Activated CD4-positive, alpha-beta T cell treated with anti-CD3 and anti-CD28 coated beads, Interleukin-2, amount 10 ng/mL, durations not matched to agents 7 days and 5 days (primary cell): ENCODE measurements at regions not wholly inside any gene's neighbourhood (a gene's known extent, or its start where the extent isn't known, plus 50 kb on each side); places are given as distances from the start of the nearest gene placed in this dataset.

Source experiments
- CTCF ChIA-PET: fragments of 350-600 bp; sonication (Branson Sonifier 250); formaldehyde crosslinking; loops from one replicate; lab custom pipeline; 2021; ENCODE audit warnings: antibody characterized with exemption; lab: Charles Lee
- POLR2A ChIA-PET: fragments of 350-600 bp; sonication (Branson Sonifier 250); formaldehyde crosslinking; loops from one replicate; lab custom pipeline; 2021; ENCODE audit warnings: antibody characterized with exemption; lab: Charles Lee
- DNase-seq: peaks from one replicate; pipeline ENCODE4 v3.0.0-alpha.2; 2020
- H3K27ac Mint-ChIP-seq: one replicate; pipeline ENCODE4 v1.8.0; 2021; ENCODE audit warnings: mild to moderate bottlenecking, moderate library complexity, mixed read lengths
- H3K27me3 Mint-ChIP-seq: one replicate; pipeline ENCODE4 v1.8.0; 2021; ENCODE audit warnings: mixed read lengths
- H3K36me3 Mint-ChIP-seq: one replicate; pipeline ENCODE4 v1.8.0; 2021; ENCODE audit warnings: low read depth, mixed read lengths
- H3K4me1 Mint-ChIP-seq: one replicate; pipeline ENCODE4 v1.8.0; 2021; ENCODE audit warnings: mixed read lengths
- H3K4me3 Mint-ChIP-seq: one replicate; pipeline ENCODE4 v1.8.0; 2021; ENCODE audit warnings: mild to moderate bottlenecking, moderate library complexity, mixed read lengths
- H3K9me3 Mint-ChIP-seq: one replicate; pipeline ENCODE4 v1.8.0; 2021; ENCODE audit warnings: mixed read lengths

GRCh38 chr10:29853913-29854312, 205.5 kb downstream of the JCAD start:
- ChIA-PET POLR2A (no interaction called here), CTCF (no interaction called here)
- Mint-ChIP-seq H3K27me3 (peaks cover 8% of the 10 kb centered on the region), H3K27ac (no peak overlapping the region), H3K9me3 (no peaks in the 10 kb centered on the region), H3K4me1 (peaks cover 6% of the 10 kb centered on the region), H3K36me3 (no peaks in the 10 kb centered on the region), H3K4me3 (no peak overlapping the region)
- DNase-seq: no peak

- ChIA-PET POLR2A (no interaction called here), CTCF (no interaction called here)
- no peak for DNase-seq
- no peak overlapping the region for H3K27ac Mint-ChIP-seq
- peaks cover 6% of the 10 kb centered on the region for H3K4me1 Mint-ChIP-seq
- H3K36me3 Mint-ChIP-seq: no peaks in the 10 kb centered on the region
- H3K9me3 Mint-ChIP-seq: no peaks in the 10 kb centered on the region
- peaks cover 8% of the 10 kb centered on the region for H3K27me3 Mint-ChIP-seq
- H3K4me3 Mint-ChIP-seq: no peak overlapping the region
Measured at GRCh38 chr10:29851241-29851640, 208.1 kb downstream of the JCAD start.

GRCh38 chr10:29850371-29850770, 209.0 kb downstream of the JCAD start:
- ChIA-PET POLR2A (no interaction called here), CTCF (no interaction called here)
- H3K9me3 Mint-ChIP-seq: no peaks in the 10 kb centered on the region
- H3K36me3 Mint-ChIP-seq: no peaks in the 10 kb centered on the region
- peaks cover 6% of the 10 kb centered on the region for H3K4me1 Mint-ChIP-seq
- no peak for DNase-seq
- peaks cover 8% of the 10 kb centered on the region for H3K27me3 Mint-ChIP-seq
- no peak overlapping the region for H3K4me3 Mint-ChIP-seq
- no peak overlapping the region for H3K27ac Mint-ChIP-seq

GRCh38 chr10:29849886-29850285, 209.5 kb downstream of the JCAD start:
- no peak for DNase-seq
- ChIA-PET POLR2A (no interaction called here), CTCF (interaction anchor here (0.6 kb wide), 1 partner anchor 129 kb away, joined by 4 read pairs; no protein-coding TSS in a partner anchor)
- Mint-ChIP-seq H3K36me3 (no peaks in the 10 kb centered on the region), H3K9me3 (no peaks in the 10 kb centered on the region), H3K4me1 (peaks cover 6% of the 10 kb centered on the region), H3K4me3 (no peak overlapping the region), H3K27ac (no peak overlapping the region), H3K27me3 (peaks cover 8% of the 10 kb centered on the region)

- Mint-ChIP-seq H3K4me1 (peaks cover 6% of the 10 kb centered on the region), H3K27me3 (peaks cover 4% of the 10 kb centered on the region), H3K4me3 (no peak overlapping the region), H3K36me3 (no peaks in the 10 kb centered on the region), H3K27ac (no peak overlapping the region), H3K9me3 (no peaks in the 10 kb centered on the region)
- CTCF ChIA-PET: interaction anchor here (0.6 to 0.7 kb wide), 2 partner anchors 116 to 129 kb away, joined by 3 to 4 read pairs; no protein-coding TSS in a partner anchor
- POLR2A ChIA-PET: no interaction called here
- no peak for DNase-seq
Measured at GRCh38 chr10:29849126-29849833, 210.1 kb downstream of the JCAD start.

- no peak overlapping the region for H3K27ac Mint-ChIP-seq
- no peak overlapping the region for H3K4me3 Mint-ChIP-seq
- CTCF ChIA-PET: no interaction called here
Measured at GRCh38 chr10:29846881-29847280, 212.1 kb upstream of the SVIL start.

GRCh38 chr10:29845166-29845565, 210.4 kb upstream of the SVIL start:
- Mint-ChIP-seq H3K9me3 (no peaks in the 10 kb centered on the region), H3K4me3 (no peak overlapping the region), H3K27ac (no peak overlapping the region), H3K27me3 (peaks cover 4% of the 10 kb centered on the region), H3K4me1 (peaks cover 6% of the 10 kb centered on the region), H3K36me3 (no peaks in the 10 kb centered on the region)
- no peak for DNase-seq
- ChIA-PET POLR2A (no interaction called here), CTCF (no interaction called here)

More at GRCh38 chr10:29846881-29847280, 212.1 kb upstream of the SVIL start:
- POLR2A ChIA-PET: no interaction called here
- H3K9me3 Mint-ChIP-seq: no peaks in the 10 kb centered on the region
- peaks cover 6% of the 10 kb centered on the region for H3K4me1 Mint-ChIP-seq
- H3K27me3 Mint-ChIP-seq: peaks cover 4% of the 10 kb centered on the region
- no peak for DNase-seq
- H3K36me3 Mint-ChIP-seq: no peaks in the 10 kb centered on the region

- ChIA-PET POLR2A (no interaction called here), CTCF (no interaction called here)
- Mint-ChIP-seq H3K27ac (no peak overlapping the region), H3K36me3 (no peaks in the 10 kb centered on the region), H3K4me3 (no peak overlapping the region), H3K4me1 (no peaks in the 10 kb centered on the region), H3K27me3 (peaks cover 5% of the 10 kb centered on the region), H3K9me3 (no peaks in the 10 kb centered on the region)
- DNase-seq: no peak
Measured at GRCh38 chr10:29843143-29843542, 208.4 kb upstream of the SVIL start.

- Mint-ChIP-seq H3K27ac (no peak overlapping the region), H3K4me1 (no peaks in the 10 kb centered on the region), H3K36me3 (no peaks in the 10 kb centered on the region), H3K4me3 (no peak overlapping the region), H3K27me3 (peaks cover 7% of the 10 kb centered on the region), H3K9me3 (peaks cover 2% of the 10 kb centered on the region)
- CTCF ChIA-PET: interaction anchor here (0.6 to 1.0 kb wide), 2 partner anchors 38 to 54 kb away, joined by 3 to 4 read pairs; no protein-coding TSS in a partner anchor
- POLR2A ChIA-PET: no interaction called here
- no peak for DNase-seq
Measured at GRCh38 chr10:29841724-29842649, 207.2 kb upstream of the SVIL start.

GRCh38 chr10:29840516-29841276, 205.9 kb upstream of the SVIL start:
- ChIA-PET POLR2A (no interaction called here), CTCF (interaction anchor here (1.0 kb wide), 1 partner anchor 40 kb away, joined by 3 read pairs; no protein-coding TSS in a partner anchor)
- Mint-ChIP-seq H3K36me3 (no peaks in the 10 kb centered on the region), H3K9me3 (peaks cover 2% of the 10 kb centered on the region), H3K27me3 (peaks cover 3% of the 10 kb centered on the region), H3K27ac (no peak overlapping the region), H3K4me3 (no peak overlapping the region), H3K4me1 (no peaks in the 10 kb centered on the region)
- no peak for DNase-seq

- Mint-ChIP-seq H3K36me3 (no peaks in the 10 kb centered on the region), H3K4me3 (no peak overlapping the region), H3K4me1 (no peaks in the 10 kb centered on the region), H3K27me3 (peaks cover 3% of the 10 kb centered on the region), H3K9me3 (peaks cover 2% of the 10 kb centered on the region), H3K27ac (no peak overlapping the region)
- POLR2A ChIA-PET: no interaction called here
- CTCF ChIA-PET: no interaction called here
- DNase-seq: no peak
Measured at GRCh38 chr10:29839826-29840515, 205.2 kb upstream of the SVIL start.

GRCh38 chr10:29838539-29838938, 203.8 kb upstream of the SVIL start:
- no peak for DNase-seq
- CTCF ChIA-PET: no interaction called here
- Mint-ChIP-seq H3K27ac (no peak overlapping the region), H3K9me3 (peaks cover 2% of the 10 kb centered on the region), H3K27me3 (peaks cover 3% of the 10 kb centered on the region), H3K4me3 (no peak overlapping the region), H3K4me1 (no peaks in the 10 kb centered on the region), H3K36me3 (no peaks in the 10 kb centered on the region)
- POLR2A ChIA-PET: no interaction called here
